GM23338 (cell line): ENCODE measurements at regions not wholly inside any gene's neighbourhood (a gene's known extent, or its start where the extent isn't known, plus 50 kb on each side); places are given as distances from the start of the nearest gene placed in this dataset.

Experiments
- ATAC-seq: fragments of 200-7000 bp; cut with Tn5 transposase; 3 replicates; pipeline ENCODE4 v1.9.1; 2020
- DNase-seq: peaks from one replicate; pipeline ENCODE4 v3.0.0-alpha.2; 2015; ENCODE audit warnings: low spot score
- H2AFZ ChIP-seq: fragments of 200-600 bp; sonication (generic); 2 replicates; pipeline ENCODE4 v1.8.0; 2016; ENCODE audit warnings: antibody characterized with exemption, mild to moderate bottlenecking, moderate library complexity
- H3F3A ChIP-seq: fragments of 200-600 bp; sonication (generic); replicated peaks from 2 replicates; pipeline ENCODE4 v1.8.0; 2017; ENCODE audit warnings: antibody characterized with exemption, mixed run types, low read depth
- H3K27ac ChIP-seq: fragments of 200-600 bp; sonication (generic); 2 replicates; pipeline ENCODE4 v1.6.1; 2016; ENCODE audit warnings: low read depth
- H3K27me3 ChIP-seq: fragments of 200-600 bp; sonication (generic); 2 replicates; pipeline ENCODE4 v1.8.0; 2016; ENCODE audit warnings: mild to moderate bottlenecking, mixed run types, moderate library complexity; ENCODE audit not compliant: insufficient read depth
- H3K36me3 ChIP-seq: fragments of 200-600 bp; sonication (generic); 2 replicates; pipeline ENCODE4 v1.8.0; 2016; ENCODE audit warnings: mild to moderate bottlenecking; ENCODE audit not compliant: insufficient read depth
- H3K4me1 ChIP-seq: fragments of 200-600 bp; sonication (generic); 2 replicates; pipeline ENCODE4 v1.8.0; 2016; ENCODE audit warnings: mild to moderate bottlenecking, moderate library complexity; ENCODE audit not compliant: insufficient read depth
- H3K4me2 ChIP-seq: fragments of 200-600 bp; sonication (generic); 2 replicates; pipeline ENCODE4 v1.7.1; 2017; ENCODE audit warnings: mixed run types
- H3K4me3 ChIP-seq: fragments of 200-600 bp; sonication (generic); 2 replicates; pipeline ENCODE4 v1.6.1; 2016; ENCODE audit warnings: mixed run types
- H3K79me2 ChIP-seq: fragments of 200-600 bp; sonication (generic); replicated peaks from 2 replicates; pipeline ENCODE4 v1.8.0; 2017; ENCODE audit warnings: mild to moderate bottlenecking; ENCODE audit not compliant: insufficient read depth
- H3K9me2 ChIP-seq: fragments of 200-600 bp; sonication (generic); 2 replicates; pipeline ENCODE4 v1.8.0; 2017; ENCODE audit not compliant: insufficient read depth
- H4K20me1 ChIP-seq: fragments of 200-600 bp; sonication (generic); replicated peaks from 2 replicates; pipeline ENCODE4 v1.8.0; 2017; ENCODE audit warnings: mild to moderate bottlenecking; ENCODE audit not compliant: insufficient read depth
- H3K27ac Mint-ChIP-seq: 2 replicates; pipeline ENCODE4 v1.8.0; 2020; ENCODE audit warnings: inconsistent platforms, mild to moderate bottlenecking, moderate library complexity, mixed read lengths
- H3K27me3 Mint-ChIP-seq: 3 replicates; pipeline ENCODE4 v1.8.0; 2022; ENCODE audit warnings: low read depth, mild to moderate bottlenecking, moderate library complexity, mixed read lengths, inconsistent platforms; ENCODE audit not compliant: insufficient read depth, poor library complexity
- H3K36me3 Mint-ChIP-seq: 3 replicates; pipeline ENCODE4 v1.8.0; 2021; ENCODE audit warnings: low read depth, mild to moderate bottlenecking, inconsistent platforms, moderate library complexity, mixed read lengths
- H3K4me1 Mint-ChIP-seq: 3 replicates; pipeline ENCODE4 v1.8.0; 2020; ENCODE audit warnings: mild to moderate bottlenecking, inconsistent platforms, mixed read lengths
- H3K4me3 Mint-ChIP-seq: 3 replicates; pipeline ENCODE4 v1.8.0; 2021; ENCODE audit warnings: moderate library complexity, mild to moderate bottlenecking, inconsistent platforms, mixed read lengths
- H3K9me3 Mint-ChIP-seq: 3 replicates; pipeline ENCODE4 v1.8.0; 2020; ENCODE audit warnings: moderate library complexity, mild to moderate bottlenecking, inconsistent platforms, mixed read lengths
- CREB1 ChIP-seq: fragments of 250-450 bp; sonication (Bioruptor Pico); IDR thresholded peaks from 2 replicates; pipeline ENCODE4 v1.5.0; 2020; ENCODE audit warnings: low read depth, mild to moderate bottlenecking, moderate library complexity
- CTCF ChIP-seq, 2 experiments: fragments of 200-600 bp in 1 of 2; sonication (generic) in 1 of 2; conservative IDR thresholded peaks; 2 replicates each; pipeline versions ENCODE4 v1.5.1 to v1.6.1; 2016 to 2017; ENCODE audit warnings: antibody characterized with exemption in 2 of 2, low read depth in 2 of 2, mild to moderate bottlenecking in 2 of 2, moderate library complexity in 1 of 2
- ETS1 ChIP-seq: IDR thresholded peaks from 2 replicates; pipeline ENCODE4 v1.6.1; 2016; ENCODE audit warnings: antibody characterized with exemption
- EZH2 ChIP-seq: fragments of 200-600 bp; sonication (generic); IDR thresholded peaks from one replicate; pipeline ENCODE4 v1.8.0; 2017; ENCODE audit warnings: antibody characterized with exemption, mild to moderate bottlenecking, low read depth; ENCODE audit not compliant: unreplicated experiment
- EZH2phosphoT487 ChIP-seq: fragments of 200-600 bp; sonication (generic); IDR thresholded peaks from one replicate; pipeline ENCODE4 v1.8.1; 2018; ENCODE audit warnings: antibody characterized with exemption; ENCODE audit not compliant: unreplicated experiment
- JUNB ChIP-seq: IDR thresholded peaks from one replicate; pipeline ENCODE4 v1.6.1; 2016; ENCODE audit warnings: antibody characterized with exemption; ENCODE audit not compliant: unreplicated experiment
- NANOG ChIP-seq: IDR thresholded peaks from 2 replicates; pipeline ENCODE4 v1.6.1; 2016; ENCODE audit warnings: antibody characterized with exemption, borderline replicate concordance
- POLR2AphosphoS5 ChIP-seq: IDR thresholded peaks from 2 replicates; pipeline ENCODE4 v1.6.1; 2016; ENCODE audit warnings: antibody characterized with exemption, low read depth
- REST ChIP-seq: IDR thresholded peaks from one replicate; pipeline ENCODE4 v1.6.1; 2018; ENCODE audit warnings: antibody characterized with exemption; ENCODE audit not compliant: unreplicated experiment
- STAT1 ChIP-seq: IDR thresholded peaks from one replicate; pipeline ENCODE4 v1.6.1; 2016; ENCODE audit warnings: antibody characterized with exemption; ENCODE audit not compliant: unreplicated experiment
- ZNF114 ChIP-seq: fragments of 250-450 bp; sonication (Bioruptor Pico); IDR thresholded peaks from 2 replicates; pipeline ENCODE4 v1.5.0; 2020; ENCODE audit warnings: mild to moderate bottlenecking, moderate library complexity
- ZNF331 ChIP-seq: fragments of 250-450 bp; sonication (Bioruptor Pico); IDR thresholded peaks from 2 replicates; pipeline ENCODE4 v1.5.0; 2020; ENCODE audit warnings: low read depth, mild to moderate bottlenecking, moderate library complexity
- ZNF462 ChIP-seq: fragments of 250-450 bp; sonication (Bioruptor Pico); IDR thresholded peaks from 2 replicates; pipeline ENCODE4 v1.5.0; 2020; ENCODE audit warnings: mild to moderate bottlenecking, moderate library complexity

- no peaks in the 10 kb centered on the region for H3K79me2 ChIP-seq
- peaks cover 32% of the 10 kb centered on the region for H3K9me3 Mint-ChIP-seq
- no peak overlapping the region for H3K27ac Mint-ChIP-seq
- H2AFZ ChIP-seq: no peak overlapping the region
- no peak overlapping the region for H3K4me3 Mint-ChIP-seq
- H3K27me3 ChIP-seq: no peaks in the 10 kb centered on the region
- H3K36me3 Mint-ChIP-seq: peaks cover 34% of the 10 kb centered on the region
- 0 out of 2 replicates have a peak, but pooled peaks cover 3% of the 10 kb centered on the region for H3F3A ChIP-seq
- H3K4me3 ChIP-seq: no peak overlapping the region
- H3K9me2 ChIP-seq: peaks cover 4% of the 10 kb centered on the region; the same call in 1 of the 2 replicates
- DNase-seq (no peak), ATAC-seq (no peak)
- TF ChIP-seq POLR2AphosphoS5: no peak
- no peak for TF ChIP-seq STAT1
- no peak for TF ChIP-seq NANOG
- TF ChIP-seq EZH2: no peak
- TF ChIP-seq ETS1: no peak
- no peak for TF ChIP-seq EZH2phosphoT487
- TF ChIP-seq JUNB: no peak
- TF ChIP-seq ZNF114 (CRISPR knock-in tag): no peak
- TF ChIP-seq CREB1: no peak
- no peak for TF ChIP-seq CTCF (conservative IDR thresholded peaks at IDR 0.05; ENCODE audit: low read depth in 2 of 2)
- no peak for TF ChIP-seq REST
- TF ChIP-seq ZNF331: no peak
- no peak for TF ChIP-seq ZNF462 (CRISPR knock-in tag)
- H3K4me1 Mint-ChIP-seq: peaks cover 61% of the 10 kb centered on the region
- peaks cover 44% of the 10 kb centered on the region for H3K4me1 ChIP-seq
- no peak overlapping the region for H3K27ac ChIP-seq
- H3K36me3 ChIP-seq: no peaks in the 10 kb centered on the region
- H3K27me3 Mint-ChIP-seq: peaks cover 4% of the 10 kb centered on the region
- no peaks in the 10 kb centered on the region for H4K20me1 ChIP-seq
- no peak overlapping the region for H3K4me2 ChIP-seq
These were observed 122.7 kb upstream of the JADE1 start for GRCh38 chr4:128686810-128687209.
